NB4 (cell line): ENCODE measurements at regions not wholly inside any gene's neighbourhood (a gene's known extent, or its start where the extent isn't known, plus 50 kb on each side); places are given as distances from the start of the nearest gene placed in this dataset.

Experiments
- CTCF ChIP-seq: IDR thresholded peaks from one replicate; pipeline ENCODE4 v1.5.1; 2012; ENCODE audit warnings: low read depth, low read length
- MAX ChIP-seq: IDR thresholded peaks from 2 replicates; pipeline ENCODE4 v1.6.1; 2011; ENCODE audit warnings: low read depth, low read length
- MYC ChIP-seq: IDR thresholded peaks from 2 replicates; pipeline ENCODE4 v1.6.1; 2011; ENCODE audit warnings: low read depth, low read length
- POLR2A ChIP-seq: IDR thresholded peaks from 2 replicates; pipeline ENCODE4 v1.6.1; 2011; ENCODE audit warnings: mild to moderate bottlenecking; ENCODE audit not compliant: insufficient read length; ENCODE audit errors: extremely low read depth

DNA sequence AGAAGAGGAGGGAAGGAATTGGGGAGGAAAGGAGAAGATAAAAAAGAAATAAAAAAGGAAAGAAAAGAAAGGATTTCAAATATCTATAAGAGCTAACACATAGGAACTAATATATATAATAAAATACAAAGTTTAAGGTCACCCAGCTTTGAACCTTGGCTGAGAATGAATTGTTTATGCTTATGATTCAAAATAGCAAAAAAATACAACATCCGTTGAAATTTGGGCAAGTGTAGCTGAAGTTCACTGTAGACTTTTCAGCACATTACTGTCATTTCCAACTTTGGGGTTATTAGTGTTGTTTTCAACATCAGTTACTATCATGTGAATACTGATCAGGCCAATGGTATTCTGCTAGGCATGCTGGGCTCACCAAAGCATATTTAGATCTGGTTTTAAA, 395.2 kb upstream of the INTU start:
- TF ChIP-seq CTCF (no peak), POLR2A (no peak), MAX (no peak), MYC (no peak)
